B cell (primary cell): ENCODE measurements at regions not wholly inside any gene's neighbourhood (a gene's known extent, or its start where the extent isn't known, plus 50 kb on each side); places are given as distances from the start of the nearest gene placed in this dataset.

Source experiments
- ATAC-seq: fragments of 200-7000 bp; cut with Tn5 transposase; one replicate; pipeline ENCODE4 v1.10.0; 2021; ENCODE audit warnings: low read depth, mild to moderate bottlenecking, moderate number of reproducible peaks, moderate library complexity
- CTCF ChIA-PET: fragments of 350-600 bp; sonication (Branson Sonifier 250); formaldehyde crosslinking; loops from one replicate; lab custom pipeline; 2021; ENCODE audit warnings: antibody characterized with exemption, inconsistent platforms; lab: Charles Lee
- POLR2A ChIA-PET: fragments of 350-600 bp; sonication (Branson Sonifier 250); formaldehyde crosslinking; loops from one replicate; lab custom pipeline; 2021; ENCODE audit warnings: antibody characterized with exemption; lab: Charles Lee
- DNase-seq: peaks from one replicate; pipeline ENCODE4 v3.0.0; 2013
- H2AFZ ChIP-seq: 2 replicates; pipeline ENCODE4 v1.6.1; 2012; ENCODE audit warnings: mild to moderate bottlenecking, low read depth, low read length; ENCODE audit not compliant: insufficient read depth, poor library complexity, severe bottlenecking
- H3K27ac ChIP-seq, 2 donors: 1 replicate in 1 of 2; 2 replicates in 1 of 2; pipeline ENCODE4 v1.5.1; 2012 to 2013; ENCODE audit warnings: low read length in 2 of 2, mild to moderate bottlenecking in 2 of 2, moderate library complexity in 1 of 2
- H3K27me3 ChIP-seq, 4 experiments: fragments of 200-600 bp in 1 of 4; sonication (generic) in 1 of 4; replicated peaks in 1 of 4; 1 replicate in 2 of 4; 2 replicates in 2 of 4; pipeline versions ENCODE4 v1.6.1 to v1.7.0; 2013 to 2016; ENCODE audit warnings: low read length in 3 of 4, mild to moderate bottlenecking in 2 of 4, mixed read lengths in 1 of 4, moderate library complexity in 1 of 4; ENCODE audit not compliant: insufficient read depth in 4 of 4, control insufficient read depth in 3 of 4; ENCODE audit errors: control extremely low read depth in 1 of 4
- H3K36me3 ChIP-seq, 2 experiments: replicated peaks in 1 of 2; 1 replicate in 1 of 2; 2 replicates in 1 of 2; pipeline versions ENCODE4 v1.6.1 to v1.7.1; 2013; ENCODE audit warnings: low read length in 1 of 2; ENCODE audit not compliant: insufficient read depth in 2 of 2, control insufficient read depth in 1 of 2; ENCODE audit errors: control extremely low read depth in 1 of 2, extremely low read depth in 1 of 2
- H3K4me1 ChIP-seq, 2 donors: fragments of 200-600 bp in 1 of 2; sonication (generic) in 1 of 2; 1 replicate in 1 of 2; 2 replicates in 1 of 2; pipeline versions ENCODE4 v1.5.1 to v1.6.1; 2013 to 2017; ENCODE audit warnings: low read length in 2 of 2; ENCODE audit not compliant: control insufficient read depth in 2 of 2, insufficient read depth in 2 of 2
- H3K4me2 ChIP-seq: replicated peaks from 2 replicates; pipeline ENCODE3; 2012; ENCODE audit warnings: mild to moderate bottlenecking, low read depth, low read length; ENCODE audit not compliant: poor library complexity, severe bottlenecking
- H3K4me3 ChIP-seq, 5 experiments: fragments of 200-600 bp in 1 of 5; sonication (generic) in 1 of 5; 1 replicate in 3 of 5; 2 replicates in 2 of 5; pipeline versions ENCODE4 v1.5.1 to v1.7.0; 2011 to 2016; ENCODE audit warnings: low read length in 4 of 5, mild to moderate bottlenecking in 4 of 5, low read depth in 2 of 5, control low read depth in 1 of 5, moderate library complexity in 1 of 5; ENCODE audit not compliant: insufficient read depth in 1 of 5; ENCODE audit errors: control extremely low read depth in 1 of 5, extremely low read depth in 1 of 5
- H3K79me2 ChIP-seq: fragments of 200-600 bp; sonication (generic); one replicate; pipeline ENCODE4 v1.6.0; 2016; ENCODE audit warnings: low read length; ENCODE audit not compliant: control insufficient read depth, insufficient read depth
- H3K9ac ChIP-seq: fragments of 200-600 bp; sonication (generic); 2 replicates; pipeline ENCODE4 v1.6.1; 2017; ENCODE audit warnings: mild to moderate bottlenecking, low read length, moderate library complexity
- H3K9me3 ChIP-seq, 3 donors: one replicate each; pipeline versions ENCODE4 v1.6.1 to v1.7.1; 2013; ENCODE audit warnings: low read length in 2 of 3; ENCODE audit not compliant: control insufficient read depth in 2 of 3, insufficient read depth in 1 of 3; ENCODE audit errors: control extremely low read depth in 1 of 3
- H4K20me1 ChIP-seq: 2 replicates; pipeline ENCODE4 v1.6.0; 2012; ENCODE audit warnings: mild to moderate bottlenecking, low read length; ENCODE audit not compliant: insufficient read depth, control insufficient read depth, poor library complexity, severe bottlenecking
- H3K27ac Mint-ChIP-seq: one replicate; pipeline ENCODE4 v1.8.0; 2021; ENCODE audit warnings: mixed read lengths
- H3K27me3 Mint-ChIP-seq: one replicate; pipeline ENCODE4 v1.8.0; 2021; ENCODE audit warnings: mixed read lengths
- H3K4me1 Mint-ChIP-seq: one replicate; pipeline ENCODE4 v1.8.0; 2021; ENCODE audit warnings: mixed read lengths
- H3K4me3 Mint-ChIP-seq: one replicate; pipeline ENCODE4 v1.8.0; 2021; ENCODE audit warnings: mixed read lengths
- H3K9me3 Mint-ChIP-seq: one replicate; pipeline ENCODE4 v1.8.0; 2022; ENCODE audit warnings: mixed read lengths; ENCODE audit not compliant: insufficient read depth
- CTCF ChIP-seq: fragments of 200-600 bp; IDR thresholded peaks from one replicate; pipeline ENCODE4 v1.8.0; 2022; ENCODE audit warnings: antibody characterized with exemption, mild to moderate bottlenecking
- EZH2 ChIP-seq: IDR thresholded peaks from 2 replicates; pipeline ENCODE4 v1.6.1; 2012; ENCODE audit warnings: borderline replicate concordance, low read depth, mild to moderate bottlenecking, moderate library complexity, low read length; ENCODE audit not compliant: insufficient read depth, poor library complexity, severe bottlenecking
- WGBS: methylation state at CpG from one replicate; pipeline ENCODE4 v1.1.5; 2013; ENCODE audit warnings: missing lambda C conversion rate; ENCODE audit not compliant: insufficient coverage; 5-methylcytosine and 5-hydroxymethylcytosine counted together
- intact Hi-C: fragments of 100-400 bp; cut with micrococcal nuclease; formaldehyde crosslinking; loops from one replicate; pipeline ENCODE4 v1.10.0; 2022

- intact Hi-C loops = no loop called here
- Histone ChIP-seq H4K20me1 (no peaks in the 10 kb centered on the region), H3K36me3 (no peaks in the 10 kb centered on the region), H3K9me3 (peaks cover 2 to 7% (median 3%) of the 10 kb centered on the region in 3 donors), H3K27ac (no peak overlapping the region), H3K79me2 (no peaks in the 10 kb centered on the region), H3K4me3 (no peak overlapping the region), H3K27me3 (no peaks in the 10 kb centered on the region), H3K4me1 (no peaks in the 10 kb centered on the region), H2AFZ (no peak overlapping the region), H3K9ac (no peak overlapping the region), H3K4me2 (no peak overlapping the region)
- H3K4me1 Mint-ChIP-seq = no peaks in the 10 kb centered on the region
- peaks cover 10% of the 10 kb centered on the region for H3K9me3 Mint-ChIP-seq
- no peaks in the 10 kb centered on the region for H3K27me3 Mint-ChIP-seq
- no peak for TF ChIP-seq EZH2
- TF ChIP-seq CTCF = no peak
- 87% methylated on average over 4 of the region's 5 CpGs for WGBS
- ATAC-seq = no peak
- DNase-seq = no peak
- CTCF ChIA-PET = no interaction called here
- H3K27ac Mint-ChIP-seq = no peak overlapping the region
- no peak overlapping the region for H3K4me3 Mint-ChIP-seq
- POLR2A ChIA-PET = no interaction called here
Observed at GRCh38 chr10:85043207-85043606, 714.8 kb downstream of the CCSER2 start.

GRCh38 chr10:85045046-85045445 is 716.7 kb downstream of the CCSER2 start:
- no peaks in the 10 kb centered on the region for H3K4me1 Mint-ChIP-seq
- ChIA-PET POLR2A (no interaction called here), CTCF (no interaction called here)
- no peak overlapping the region for H3K27ac ChIP-seq
- no peaks in the 10 kb centered on the region for H3K27me3 ChIP-seq
- H3K4me2 ChIP-seq = no peak overlapping the region
- no peaks in the 10 kb centered on the region for H3K36me3 ChIP-seq
- no peak overlapping the region for H3K9ac ChIP-seq
- H3K27me3 Mint-ChIP-seq = no peaks in the 10 kb centered on the region
- H3K9me3 ChIP-seq = peaks cover 0 to 3% (median 2%) of the 10 kb centered on the region in 3 donors
- no peaks in the 10 kb centered on the region for H3K4me1 ChIP-seq
- H3K4me3 ChIP-seq = no peak overlapping the region
- no peak overlapping the region for H2AFZ ChIP-seq
- ATAC-seq (no peak), DNase-seq (no peak)
- intact Hi-C loops = no loop called here
- no peaks in the 10 kb centered on the region for H4K20me1 ChIP-seq
- no peak overlapping the region for H3K27ac Mint-ChIP-seq
- no peak for TF ChIP-seq EZH2
- no peak for TF ChIP-seq CTCF
- peaks cover 6% of the 10 kb centered on the region for H3K9me3 Mint-ChIP-seq
- H3K79me2 ChIP-seq = no peaks in the 10 kb centered on the region
- H3K4me3 Mint-ChIP-seq = no peak overlapping the region
- WGBS = 17% methylated on average over 1 of the region's 2 CpGs
